ENCODE measurements at regions not wholly inside any gene's neighbourhood (a gene's known extent, or its start where the extent isn't known, plus 50 kb on each side); places are given as distances from the start of the nearest gene placed in this dataset.

DNA sequence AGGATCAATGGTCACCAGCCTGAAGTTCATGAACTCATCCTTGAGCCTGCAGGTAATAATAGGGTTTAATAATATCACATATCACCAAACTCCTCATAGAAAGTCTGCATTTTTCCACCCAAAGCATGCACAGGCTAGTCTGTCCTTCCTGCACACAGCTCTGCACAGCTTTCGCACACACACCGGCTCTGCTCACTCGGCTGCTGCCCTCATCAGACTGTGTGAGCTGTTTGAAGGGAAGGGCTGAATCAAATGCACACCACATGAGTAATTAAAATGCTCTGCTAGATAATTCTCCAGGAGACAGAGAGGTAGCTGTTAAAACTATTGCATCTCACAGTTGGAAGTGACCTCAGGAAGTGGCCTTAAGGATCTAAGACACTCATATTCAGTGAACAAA is 108.4 kb upstream of the YPEL5 start:
- no peak for TF ChIP-seq EZH2 (IDR thresholded peaks at IDR 0.05; ENCODE audit: borderline replicate concordance)
- TF ChIP-seq, protein P1, sequence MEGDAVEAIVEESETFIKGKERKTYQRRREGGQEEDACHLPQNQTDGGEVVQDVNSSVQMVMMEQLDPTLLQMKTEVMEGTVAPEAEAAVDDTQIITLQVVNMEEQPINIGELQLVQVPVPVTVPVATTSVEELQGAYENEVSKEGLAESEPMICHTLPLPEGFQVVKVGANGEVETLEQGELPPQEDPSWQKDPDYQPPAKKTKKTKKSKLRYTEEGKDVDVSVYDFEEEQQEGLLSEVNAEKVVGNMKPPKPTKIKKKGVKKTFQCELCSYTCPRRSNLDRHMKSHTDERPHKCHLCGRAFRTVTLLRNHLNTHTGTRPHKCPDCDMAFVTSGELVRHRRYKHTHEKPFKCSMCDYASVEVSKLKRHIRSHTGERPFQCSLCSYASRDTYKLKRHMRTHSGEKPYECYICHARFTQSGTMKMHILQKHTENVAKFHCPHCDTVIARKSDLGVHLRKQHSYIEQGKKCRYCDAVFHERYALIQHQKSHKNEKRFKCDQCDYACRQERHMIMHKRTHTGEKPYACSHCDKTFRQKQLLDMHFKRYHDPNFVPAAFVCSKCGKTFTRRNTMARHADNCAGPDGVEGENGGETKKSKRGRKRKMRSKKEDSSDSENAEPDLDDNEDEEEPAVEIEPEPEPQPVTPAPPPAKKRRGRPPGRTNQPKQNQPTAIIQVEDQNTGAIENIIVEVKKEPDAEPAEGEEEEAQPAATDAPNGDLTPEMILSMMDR (IDR thresholded peaks at IDR 0.05; ENCODE audit: poor library complexity): no peak
